HG02623 (cell line): ENCODE measurements at regions not wholly inside any gene's neighbourhood (a gene's known extent, or its start where the extent isn't known, plus 50 kb on each side); places are given as distances from the start of the nearest gene placed in this dataset.
"Not testable (repeated sequence)": the region's sequence is repeated elsewhere in the genome, so short reads cannot be mapped to it uniquely, and the experiment has no call there.

ENCODE experiments used
- ATAC-seq: cut with Tn5 transposase; IDR thresholded peaks from one replicate; pipeline ENCODE4 v1.9.1; 2021; ENCODE audit warnings: moderate library complexity; ENCODE audit not compliant: unreplicated experiment

GRCh38 chr20:56689318-56689717, 60.2 kb downstream of the TFAP2C start:
- no peak for ATAC-seq

GRCh38 chr20:56689852-56690485, 60.9 kb downstream of the TFAP2C start:
- no peak for ATAC-seq

GRCh38 chr20:56690531-56691175, 61.5 kb downstream of the TFAP2C start:
- ATAC-seq = no peak

GRCh38 chr20:56691325-56691998, 62.4 kb downstream of the TFAP2C start:
- ATAC-seq = no peak

- no peak for ATAC-seq
Measured at GRCh38 chr20:56693217-56693616, 64.1 kb downstream of the TFAP2C start.

- ATAC-seq = no peak
Measured at GRCh38 chr20:56697476-56697875, 68.4 kb downstream of the TFAP2C start.

GRCh38 chr20:56698297-56698696, 69.2 kb downstream of the TFAP2C start:
- ATAC-seq = no peak

- ATAC-seq = no peak
Measured at GRCh38 chr20:56698749-56699148, 69.6 kb downstream of the TFAP2C start.

- no peak for ATAC-seq
Measured at GRCh38 chr20:56702931-56703840, 74.1 kb downstream of the TFAP2C start.

GRCh38 chr20:56706867-56707360, 77.8 kb downstream of the TFAP2C start:
- ATAC-seq = no peak

GRCh38 chr20:56708991-56709390, 79.9 kb downstream of the TFAP2C start:
- no peak for ATAC-seq

GRCh38 chr20:56710125-56710524, 81.0 kb downstream of the TFAP2C start:
- ATAC-seq = no peak

- not testable (repeated sequence) for ATAC-seq
Measured at GRCh38 chr20:56710577-56710976, 81.5 kb downstream of the TFAP2C start.

GRCh38 chr20:56711018-56711417, 81.9 kb downstream of the TFAP2C start:
- ATAC-seq = no peak

- ATAC-seq = no peak
Measured at GRCh38 chr20:56715309-56715708, 86.2 kb downstream of the TFAP2C start.

- ATAC-seq = no peak
Measured at GRCh38 chr20:56715902-56716519, 86.9 kb downstream of the TFAP2C start.

- no peak for ATAC-seq
Measured at GRCh38 chr20:56716806-56717205, 87.7 kb downstream of the TFAP2C start.

- no peak for ATAC-seq
Measured at GRCh38 chr20:56718816-56719215, 89.7 kb downstream of the TFAP2C start.

GRCh38 chr20:56720620-56721213, 91.6 kb downstream of the TFAP2C start:
- ATAC-seq = no peak

GRCh38 chr20:56722042-56722441, 92.9 kb downstream of the TFAP2C start:
- ATAC-seq = no peak
